ENCODE measurements at regions not wholly inside any gene's neighbourhood (a gene's known extent, or its start where the extent isn't known, plus 50 kb on each side); places are given as distances from the start of the nearest gene placed in this dataset.

DNA sequence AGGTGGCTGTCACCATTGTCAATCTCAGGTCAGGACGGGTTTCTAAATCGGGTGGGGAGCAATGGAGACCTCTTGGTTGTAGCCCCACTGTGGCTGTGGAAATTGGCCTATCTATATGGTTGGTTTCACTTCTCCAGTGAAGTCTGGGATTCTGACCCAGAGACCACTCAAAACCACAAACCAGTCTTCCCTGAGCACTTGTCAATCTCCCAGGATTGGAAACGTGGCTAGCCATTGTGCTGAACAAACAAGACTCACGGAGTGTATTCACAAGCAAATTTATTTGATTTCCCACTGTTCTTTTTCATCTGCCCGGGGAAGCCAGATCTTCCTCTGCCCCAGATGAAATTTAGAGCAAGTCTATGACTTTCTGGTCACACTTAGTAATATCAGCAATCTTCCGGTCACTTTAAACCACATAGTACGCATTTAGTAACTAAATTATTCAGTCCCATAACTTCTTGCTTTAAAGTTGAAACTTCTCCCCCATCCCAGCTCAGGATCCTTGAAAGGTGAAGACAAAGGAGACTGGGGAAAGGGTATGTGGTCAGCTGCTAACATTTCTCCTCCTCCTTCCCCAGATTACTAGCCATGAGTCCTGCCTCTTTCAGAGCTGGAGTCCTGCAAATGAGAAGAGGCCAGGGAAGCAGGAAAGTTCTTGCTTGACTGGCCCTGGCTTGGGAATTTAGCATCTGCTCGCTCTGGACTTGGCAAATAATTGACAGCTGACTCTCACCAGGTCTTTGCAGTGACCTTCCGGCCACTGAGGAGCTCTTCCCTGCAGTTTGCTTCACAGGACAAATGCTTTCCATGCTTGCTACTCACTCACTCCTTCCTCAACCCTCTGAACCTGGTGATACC is 123.2 kb upstream of the MAX start:
- FAIRE-seq: no peak
- Histone ChIP-seq H3K36me3 (ENCODE audit: control insufficient read depth in 2 of 2, extremely low read depth in 1 of 2, insufficient read depth in 2 of 2, low read length in 2 of 2) (no peaks in the 10 kb centered on the region), H2AFZ (ENCODE audit: control insufficient read depth, low read length) (no peak overlapping the region), H3K9me3 (ENCODE audit: control insufficient read depth, low read depth, low read length) (no peaks in the 10 kb centered on the region), H3K79me2 (ENCODE audit: control insufficient read depth, insufficient read depth, low read length) (no peaks in the 10 kb centered on the region), H3K9me1 (ENCODE audit: control insufficient read depth, extremely low read depth, insufficient read depth, low read length) (no peaks in the 10 kb centered on the region), H3K4me3 (ENCODE audit: control insufficient read depth in 2 of 3, extremely low read depth in 1 of 3, insufficient read depth in 2 of 3, low read depth in 1 of 3, low read length in 3 of 3) (no peak overlapping the region), H3K9ac (ENCODE audit: control insufficient read depth, extremely low read depth, insufficient read depth, low read length) (no peak overlapping the region), H4K20me1 (ENCODE audit: control insufficient read depth, extremely low read depth, insufficient read depth, low read length) (no peaks in the 10 kb centered on the region), H3K4me2 (ENCODE audit: control insufficient read depth, extremely low read depth, insufficient read depth, low read depth, low read length) (no peak overlapping the region), H3K27ac (ENCODE audit: control insufficient read depth, insufficient read depth, low read length) (no peak overlapping the region), H3K27me3 (ENCODE audit: control insufficient read depth, extremely low read depth, insufficient read depth, low read length) (no peaks in the 10 kb centered on the region), H3K4me1 (ENCODE audit: control insufficient read depth, extremely low read depth, insufficient read depth, low read length) (peaks cover 12% of the 10 kb centered on the region)
- dilution Hi-C loops (cut with MboI; ENCODE audit: extremely low pct_ligation_motif_present, low sequenced_read_pairs): no loop called here
- TF ChIP-seq CTCF (optimal IDR thresholded peaks at IDR 0.05 in 1 of 3, IDR thresholded peaks at IDR 0.05 in 1 of 3, conservative IDR thresholded peaks at IDR 0.05 in 1 of 3; ENCODE audit: extremely low read depth in 1 of 3, insufficient read depth in 2 of 3, low read length in 3 of 3): no peak
- TF ChIP-seq EZH2 (IDR thresholded peaks at IDR 0.05; ENCODE audit: low read length): no peak
- DNase-seq (ENCODE audit: low read depth, low spot score): no peak

GRCh38 chr14:65226824-65227604 is 124.7 kb upstream of the MAX start:
- no peak for DNase-seq (ENCODE audit: low read depth, low spot score)
- FAIRE-seq: no peak

More at GRCh38 chr14:65226824-65227604, 124.7 kb upstream of the MAX start:
- H4K20me1 ChIP-seq (ENCODE audit: control insufficient read depth, extremely low read depth, insufficient read depth, low read length): no peaks in the 10 kb centered on the region
- no peak overlapping the region for H2AFZ ChIP-seq (ENCODE audit: control insufficient read depth, low read length)
- TF ChIP-seq EZH2 (IDR thresholded peaks at IDR 0.05; ENCODE audit: low read length) (no peak), CTCF (optimal IDR thresholded peaks at IDR 0.05 in 1 of 3, IDR thresholded peaks at IDR 0.05 in 1 of 3, conservative IDR thresholded peaks at IDR 0.05 in 1 of 3; ENCODE audit: extremely low read depth in 1 of 3, insufficient read depth in 2 of 3, low read length in 3 of 3) (no peak)
- H3K27ac ChIP-seq (ENCODE audit: control insufficient read depth, insufficient read depth, low read length): no peak overlapping the region
- dilution Hi-C loops (cut with MboI; ENCODE audit: extremely low pct_ligation_motif_present, low sequenced_read_pairs): no loop called here
- H3K4me1 ChIP-seq (ENCODE audit: control insufficient read depth, extremely low read depth, insufficient read depth, low read length): peaks cover 12% of the 10 kb centered on the region
- H3K9ac ChIP-seq (ENCODE audit: control insufficient read depth, extremely low read depth, insufficient read depth, low read length): no peak overlapping the region
- no peaks in the 10 kb centered on the region for H3K36me3 ChIP-seq (ENCODE audit: control insufficient read depth in 2 of 2, extremely low read depth in 1 of 2, insufficient read depth in 2 of 2, low read length in 2 of 2)
- H3K27me3 ChIP-seq (ENCODE audit: control insufficient read depth, extremely low read depth, insufficient read depth, low read length): no peaks in the 10 kb centered on the region
- H3K4me3 ChIP-seq (ENCODE audit: control insufficient read depth in 2 of 3, extremely low read depth in 1 of 3, insufficient read depth in 2 of 3, low read depth in 1 of 3, low read length in 3 of 3): no peak overlapping the region
- H3K79me2 ChIP-seq (ENCODE audit: control insufficient read depth, insufficient read depth, low read length): no peaks in the 10 kb centered on the region
- no peak overlapping the region for H3K4me2 ChIP-seq (ENCODE audit: control insufficient read depth, extremely low read depth, insufficient read depth, low read depth, low read length)
- no peaks in the 10 kb centered on the region for H3K9me1 ChIP-seq (ENCODE audit: control insufficient read depth, extremely low read depth, insufficient read depth, low read length)
- H3K9me3 ChIP-seq (ENCODE audit: control insufficient read depth, low read depth, low read length): no peaks in the 10 kb centered on the region

Data from keratinocyte (primary cell).